ENCODE measurements at regions not wholly inside any gene's neighbourhood (a gene's known extent, or its start where the extent isn't known, plus 50 kb on each side); places are given as distances from the start of the nearest gene placed in this dataset.
"Not testable (repeated sequence)": the region's sequence is repeated elsewhere in the genome, so short reads cannot be mapped to it uniquely, and the experiment has no call there.

DNA sequence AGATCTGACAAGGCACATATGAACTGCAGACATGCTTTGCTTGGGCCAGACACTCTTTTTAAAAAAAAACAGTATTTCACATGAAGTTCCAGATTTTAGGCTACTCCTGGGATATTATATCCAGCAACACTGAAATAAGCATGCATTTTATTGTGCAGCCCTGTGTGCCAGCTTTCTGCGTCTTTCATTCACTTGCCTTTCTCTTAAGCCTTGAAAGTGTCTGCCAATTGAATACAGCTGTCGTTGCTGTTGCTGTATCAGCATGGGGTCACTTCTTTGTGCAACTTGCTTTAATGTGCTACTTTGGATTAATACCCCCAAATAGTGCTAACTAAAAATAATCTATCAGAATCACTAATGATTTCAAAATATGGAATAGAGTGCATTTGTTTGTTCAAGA is 657.8 kb downstream of the SLITRK6 start:
- FAIRE-seq (no peak), DNase-seq (ENCODE audit: insufficient read length, low spot score) (no peak)
- TF ChIP-seq, protein P1, sequence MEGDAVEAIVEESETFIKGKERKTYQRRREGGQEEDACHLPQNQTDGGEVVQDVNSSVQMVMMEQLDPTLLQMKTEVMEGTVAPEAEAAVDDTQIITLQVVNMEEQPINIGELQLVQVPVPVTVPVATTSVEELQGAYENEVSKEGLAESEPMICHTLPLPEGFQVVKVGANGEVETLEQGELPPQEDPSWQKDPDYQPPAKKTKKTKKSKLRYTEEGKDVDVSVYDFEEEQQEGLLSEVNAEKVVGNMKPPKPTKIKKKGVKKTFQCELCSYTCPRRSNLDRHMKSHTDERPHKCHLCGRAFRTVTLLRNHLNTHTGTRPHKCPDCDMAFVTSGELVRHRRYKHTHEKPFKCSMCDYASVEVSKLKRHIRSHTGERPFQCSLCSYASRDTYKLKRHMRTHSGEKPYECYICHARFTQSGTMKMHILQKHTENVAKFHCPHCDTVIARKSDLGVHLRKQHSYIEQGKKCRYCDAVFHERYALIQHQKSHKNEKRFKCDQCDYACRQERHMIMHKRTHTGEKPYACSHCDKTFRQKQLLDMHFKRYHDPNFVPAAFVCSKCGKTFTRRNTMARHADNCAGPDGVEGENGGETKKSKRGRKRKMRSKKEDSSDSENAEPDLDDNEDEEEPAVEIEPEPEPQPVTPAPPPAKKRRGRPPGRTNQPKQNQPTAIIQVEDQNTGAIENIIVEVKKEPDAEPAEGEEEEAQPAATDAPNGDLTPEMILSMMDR (IDR thresholded peaks at IDR 0.05; ENCODE audit: insufficient read depth, missing control alignments), result no peak

DNA sequence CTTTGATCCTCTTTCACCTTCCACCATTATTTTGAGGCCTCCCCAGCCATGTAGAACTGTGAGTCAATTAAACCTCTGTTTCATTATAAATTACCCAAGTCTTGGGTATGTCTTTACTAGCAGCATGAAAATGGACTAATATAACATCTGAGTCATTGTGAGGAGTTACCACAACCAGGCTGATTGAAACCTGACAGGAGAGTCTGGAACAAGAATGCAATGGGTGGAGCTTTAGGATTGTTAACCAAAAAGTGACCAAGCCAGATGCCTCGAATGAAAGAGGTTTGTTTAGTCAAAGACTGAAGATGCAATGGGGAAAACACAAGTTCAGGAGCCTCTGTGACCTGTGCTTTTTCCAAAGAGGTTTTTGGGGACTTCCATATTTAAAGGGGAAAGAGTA is 659.0 kb downstream of the SLITRK6 start:
- FAIRE-seq, result no peak
- DNase-seq (ENCODE audit: insufficient read length, low spot score), result no peak
- TF ChIP-seq, protein P1 (IDR thresholded peaks at IDR 0.05; ENCODE audit: insufficient read depth, missing control alignments), result no peak

DNA sequence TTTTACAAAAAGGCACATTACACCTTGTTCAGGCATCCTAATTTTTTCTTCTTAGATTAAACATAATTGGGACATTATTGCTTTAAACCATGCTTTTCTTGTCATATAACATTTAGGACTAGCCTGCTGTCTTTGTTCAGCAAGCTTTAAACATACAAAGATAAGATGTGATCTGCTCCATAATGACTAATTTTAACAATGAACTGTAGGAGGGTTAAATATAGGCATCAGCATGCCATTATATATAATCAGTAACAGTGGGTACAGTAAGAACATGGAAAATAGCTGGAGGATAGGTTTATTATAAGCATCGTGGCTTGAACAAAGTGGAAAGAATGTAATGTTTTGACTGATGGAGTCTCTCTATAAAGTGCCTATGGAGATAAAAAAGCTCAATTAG is 661.7 kb downstream of the SLITRK6 start:
- DNase-seq (ENCODE audit: insufficient read length, low spot score), result no peak
- TF ChIP-seq, protein P1 (IDR thresholded peaks at IDR 0.05; ENCODE audit: insufficient read depth, missing control alignments), result no peak
- no peak for FAIRE-seq

DNA sequence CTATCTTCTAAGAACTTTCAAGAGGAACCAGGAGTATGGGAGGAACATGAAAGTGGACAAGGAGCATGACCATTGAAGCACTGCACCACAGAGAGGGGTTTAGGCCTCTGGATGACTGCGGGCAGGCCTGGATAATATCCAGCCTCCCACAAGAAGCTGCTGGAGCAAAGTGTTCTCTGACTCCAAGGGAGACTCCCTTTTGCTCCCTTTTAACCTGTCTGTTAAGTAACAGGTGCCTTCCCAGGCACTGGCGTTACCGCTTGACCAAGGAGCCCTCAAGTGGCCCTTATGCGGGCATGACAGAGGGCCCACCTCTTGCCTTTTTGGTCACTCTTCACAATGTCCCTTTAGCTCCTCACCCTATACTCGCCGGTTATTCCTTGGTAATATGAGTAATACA is 666.2 kb downstream of the SLITRK6 start:
- TF ChIP-seq, protein P1 (IDR thresholded peaks at IDR 0.05; ENCODE audit: insufficient read depth, missing control alignments), result no peak
- no peak for DNase-seq (ENCODE audit: insufficient read length, low spot score)
- FAIRE-seq, result no peak

DNA sequence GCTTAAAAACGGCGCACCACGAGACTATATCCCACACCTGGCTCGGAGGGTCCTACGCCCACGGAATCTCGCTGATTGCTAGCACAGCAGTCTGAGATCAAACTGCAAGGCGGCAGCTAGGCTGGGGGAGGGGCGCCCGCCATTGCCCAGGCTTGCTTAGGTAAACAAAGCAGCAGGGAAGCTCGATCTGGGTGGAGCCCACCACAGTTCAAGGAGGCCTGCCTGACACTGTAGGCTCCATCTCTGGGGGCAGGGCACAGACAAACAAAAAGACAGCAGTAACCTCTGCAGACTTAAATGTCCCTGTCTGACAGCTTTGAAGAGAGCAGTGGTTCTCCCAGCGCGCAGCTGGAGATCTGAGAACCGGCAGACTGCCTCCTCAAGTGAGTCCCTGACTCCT is 675.7 kb downstream of the SLITRK6 start:
- FAIRE-seq; DNase-seq (ENCODE audit: insufficient read length, low spot score): not testable (repeated sequence)

DNA sequence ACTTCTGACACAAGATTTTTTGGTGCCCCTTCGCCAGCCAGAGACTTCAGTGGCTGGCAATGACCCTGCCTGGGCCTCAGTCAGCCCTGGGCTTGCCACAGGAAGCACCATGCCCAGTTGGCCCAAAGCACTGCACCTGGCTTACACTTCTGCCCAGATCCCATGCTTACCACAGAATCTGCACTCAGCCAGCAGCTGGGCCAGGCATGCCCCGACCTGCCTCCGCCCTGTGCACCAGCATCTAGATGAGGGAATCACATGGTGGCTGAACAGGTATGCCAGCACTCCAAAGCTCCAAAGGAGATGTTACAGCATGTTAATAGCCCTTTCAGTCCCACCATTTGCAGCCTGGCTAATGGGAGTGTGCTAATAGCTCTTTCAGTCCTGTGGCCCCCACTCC is 690.9 kb downstream of the SLITRK6 start:
- no peak for FAIRE-seq
- no peak for DNase-seq (ENCODE audit: insufficient read length, low spot score)
- TF ChIP-seq, protein P1 (IDR thresholded peaks at IDR 0.05; ENCODE audit: insufficient read depth, missing control alignments), result no peak

DNA sequence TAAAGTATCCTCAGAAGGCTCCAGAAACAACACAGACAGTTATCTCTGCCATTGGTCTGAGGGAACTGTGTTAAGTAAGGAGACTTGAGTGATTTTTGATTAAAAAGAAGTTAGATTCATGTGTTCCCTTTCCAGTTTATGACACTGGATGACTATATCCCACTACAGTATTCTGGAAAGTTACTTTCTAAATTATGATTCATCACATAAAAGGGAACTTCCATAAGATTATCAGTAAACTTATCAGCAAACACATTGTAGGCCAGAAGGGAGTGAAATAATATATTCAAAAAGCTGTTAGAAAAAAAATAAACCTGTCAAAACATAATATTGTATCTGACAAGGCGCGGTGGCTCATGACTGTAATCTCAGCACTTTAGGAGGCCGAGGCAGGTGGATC is 700.0 kb downstream of the SLITRK6 start:
- no peak for FAIRE-seq
- TF ChIP-seq, protein P1 (IDR thresholded peaks at IDR 0.05; ENCODE audit: insufficient read depth, missing control alignments), result no peak
- DNase-seq (ENCODE audit: insufficient read length, low spot score), result no peak
